Dermis microvascular lymphatic vessel endothelial cell (primary cell): ENCODE measurements at regions not wholly inside any gene's neighbourhood (a gene's known extent, or its start where the extent isn't known, plus 50 kb on each side); places are given as distances from the start of the nearest gene placed in this dataset.

Source experiments
- DNase-seq, 2 donors: peaks; one replicate each; pipeline versions ENCODE4 v3.0.0 to v3.0.0-alpha.2; 2010; ENCODE audit warnings: low read depth in 2 of 2

DNA sequence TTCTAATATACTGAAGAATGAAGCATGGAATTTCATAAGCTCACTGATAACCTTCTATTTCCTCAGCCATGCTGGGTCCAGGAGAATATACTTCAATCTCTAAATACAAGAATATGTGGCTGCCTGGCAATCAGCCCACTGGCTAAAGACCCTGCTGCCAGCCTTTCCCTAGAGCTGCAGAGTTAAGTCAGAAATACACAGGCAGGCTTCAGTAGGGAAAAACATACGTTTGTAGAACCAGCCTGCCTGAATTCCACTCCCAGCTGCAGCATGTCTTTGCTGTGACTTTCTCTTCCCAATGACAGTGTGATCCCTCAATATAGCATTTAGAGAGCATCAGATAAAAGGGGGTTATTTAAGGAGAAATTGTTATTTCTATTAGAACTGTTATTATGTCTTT is 289.1 kb downstream of the PCDH19 start:
- DNase-seq, result no peak

DNA sequence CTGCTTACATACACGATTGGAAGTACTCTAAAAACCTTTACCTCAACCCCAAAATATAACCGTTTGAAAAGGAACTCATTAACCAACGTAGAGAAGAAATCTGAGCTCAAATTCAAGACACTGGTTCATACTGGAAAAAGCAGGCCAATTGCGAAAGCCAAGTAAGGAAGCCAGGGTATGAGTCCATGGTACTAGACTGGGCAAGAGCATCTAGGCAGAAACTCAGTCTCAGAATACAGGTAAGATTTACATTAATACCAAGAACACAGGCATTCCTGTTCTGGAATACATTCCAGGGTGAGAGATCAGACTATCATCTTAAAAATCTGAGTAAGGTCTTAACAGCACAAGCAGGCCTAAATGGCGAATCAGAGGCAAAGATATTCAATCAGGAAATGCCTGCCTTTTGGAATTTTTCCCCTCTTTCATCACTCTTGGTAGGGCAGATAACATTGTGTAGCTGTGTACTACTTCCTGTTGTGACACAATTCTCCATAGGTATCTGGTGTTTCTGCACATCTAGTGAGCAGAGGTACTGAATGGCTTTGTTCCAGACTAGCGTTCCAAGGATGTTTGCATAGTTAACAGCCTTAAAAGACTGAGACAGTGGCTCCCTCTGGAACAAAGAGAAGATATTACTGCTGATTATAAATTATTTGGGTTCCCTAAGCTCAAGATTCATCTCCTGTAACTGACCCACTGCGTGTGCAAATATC is 311.3 kb downstream of the PCDH19 start:
- DNase-seq, result peak in 1 of 2 donors; percentile 15

DNA sequence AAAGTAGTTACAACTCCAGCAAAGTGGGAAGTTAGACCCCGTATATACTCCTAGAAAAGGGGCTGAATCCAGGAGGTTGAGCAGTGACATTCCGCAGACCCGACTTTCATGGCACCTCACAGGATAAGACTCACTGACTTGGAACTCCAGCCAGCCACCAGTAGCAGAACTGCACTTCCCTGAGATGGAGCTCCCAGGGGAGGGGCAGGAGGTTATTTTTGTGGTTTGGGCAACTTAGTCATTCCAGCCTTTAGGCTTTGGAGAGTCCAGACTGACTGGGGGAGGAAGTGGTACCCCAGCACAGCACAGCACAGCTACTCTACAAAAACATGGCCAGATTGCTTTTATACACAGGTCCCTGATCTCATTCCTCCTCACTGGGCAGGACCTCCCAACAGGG is 319.1 kb downstream of the PCDH19 start:
- DNase-seq, result no peak

DNA sequence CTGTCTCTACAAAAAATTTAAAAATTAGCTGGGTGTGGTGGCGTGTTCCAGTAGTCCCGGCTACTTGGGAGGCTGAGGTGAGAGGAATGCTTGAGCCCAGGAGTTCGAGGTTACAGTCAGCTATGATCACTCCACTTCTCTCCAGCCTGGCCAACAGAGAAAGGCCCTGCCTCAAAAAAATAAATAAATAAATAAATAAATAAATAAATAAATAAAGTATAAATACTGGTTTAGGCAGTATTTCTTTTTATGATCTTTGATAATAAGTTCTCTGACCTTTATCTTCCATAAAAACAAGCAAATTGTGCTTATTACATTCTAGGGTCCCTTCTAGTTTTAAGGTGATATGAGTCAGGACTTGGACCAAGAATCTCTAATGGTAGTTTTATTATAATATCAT is 320.3 kb downstream of the PCDH19 start:
- no peak for DNase-seq

DNA sequence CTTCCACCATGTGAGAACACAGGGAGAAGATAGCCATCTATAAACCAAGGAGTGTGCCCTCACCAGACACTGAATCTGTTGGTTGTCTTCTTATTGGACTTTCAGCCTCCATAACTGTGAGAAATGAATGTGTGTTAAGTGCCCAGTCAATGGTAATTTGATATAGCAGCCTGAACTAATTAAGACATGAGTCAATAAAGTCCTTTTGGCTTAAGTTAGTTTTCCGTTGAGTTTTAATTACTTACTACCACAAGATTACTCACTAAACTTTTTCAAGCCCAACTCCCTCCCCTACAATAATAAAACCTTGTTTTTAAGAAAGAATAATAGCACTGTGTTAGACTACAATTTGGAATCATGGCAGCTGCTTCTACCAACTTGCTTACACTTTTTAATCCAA is 324.2 kb downstream of the PCDH19 start:
- DNase-seq, result no peak

DNA sequence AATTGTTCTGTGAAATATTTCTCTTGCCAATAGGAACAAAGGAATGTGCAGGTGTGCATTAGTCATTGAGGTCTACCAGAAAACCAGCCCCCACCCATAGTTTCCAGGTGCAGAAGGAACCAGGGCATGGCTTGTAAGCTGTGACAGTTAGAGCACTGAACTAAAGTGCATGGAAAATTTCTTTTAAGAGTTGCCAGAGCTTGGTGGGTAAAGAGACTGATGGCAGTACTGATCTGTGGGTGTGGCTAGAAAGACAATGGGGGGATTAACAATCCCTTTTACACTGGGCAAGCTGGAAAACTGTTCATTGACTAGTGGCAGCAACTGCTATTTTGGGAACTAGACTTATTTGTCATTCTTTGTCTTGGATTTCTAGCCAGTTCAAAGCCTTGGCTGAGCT is 326.9 kb downstream of the PCDH19 start:
- no peak for DNase-seq

DNA sequence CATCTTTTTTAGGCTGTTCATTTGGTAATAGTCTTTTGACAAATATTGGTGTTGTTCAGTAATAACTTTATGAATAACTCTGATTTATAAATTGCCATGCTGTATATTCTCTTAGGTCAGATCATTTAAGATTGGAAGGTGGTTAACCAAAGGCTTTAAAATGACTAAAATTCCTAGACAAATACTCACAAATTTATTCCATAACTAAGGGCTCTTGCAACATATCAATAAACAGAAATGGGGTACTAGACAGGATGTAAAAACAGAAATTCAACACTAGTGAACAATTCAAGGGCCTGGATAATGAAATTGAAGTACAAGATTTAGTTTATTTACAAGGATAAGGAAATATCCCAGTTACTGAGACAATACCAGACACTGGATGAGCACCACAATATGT is 328.6 kb downstream of the PCDH19 start:
- DNase-seq, result no peak

DNA sequence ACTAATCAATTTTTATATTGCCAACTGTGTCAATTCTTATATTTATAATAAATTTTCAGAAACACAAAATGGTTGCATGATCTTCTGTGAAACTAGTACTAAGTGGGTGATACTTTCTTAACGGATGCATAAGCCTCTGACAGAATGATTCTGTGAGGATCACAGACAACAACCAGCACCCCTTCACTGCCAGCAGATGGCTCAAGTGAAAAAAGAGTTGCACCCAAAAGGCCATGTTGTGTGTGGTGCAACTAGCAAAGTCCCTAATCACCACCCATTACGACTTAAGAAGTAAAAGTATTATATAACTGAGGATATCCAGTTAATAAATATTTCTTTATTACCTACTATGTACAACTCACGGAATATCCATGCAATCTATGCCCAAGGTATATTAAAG is 334.0 kb downstream of the PCDH19 start:
- no peak for DNase-seq

DNA sequence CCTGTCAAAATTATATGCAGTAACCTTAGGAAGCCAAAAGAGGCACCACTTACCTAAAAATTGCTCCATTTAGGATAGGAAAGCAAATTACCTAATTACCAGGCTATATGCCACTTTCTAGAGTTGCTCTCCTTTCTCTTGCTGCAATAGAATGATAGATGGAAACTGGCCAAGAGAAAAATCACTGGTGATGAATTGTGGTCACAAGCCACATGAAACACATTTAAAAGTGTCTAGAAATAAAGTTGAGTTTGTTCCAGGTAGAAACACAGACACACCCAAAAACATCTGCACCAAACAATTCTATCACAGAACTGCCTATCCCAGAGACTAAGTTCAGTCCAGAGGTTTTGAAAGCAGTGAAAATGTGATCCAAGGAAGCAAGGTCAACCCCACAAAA is 337.7 kb downstream of the PCDH19 start:
- no peak for DNase-seq

DNA sequence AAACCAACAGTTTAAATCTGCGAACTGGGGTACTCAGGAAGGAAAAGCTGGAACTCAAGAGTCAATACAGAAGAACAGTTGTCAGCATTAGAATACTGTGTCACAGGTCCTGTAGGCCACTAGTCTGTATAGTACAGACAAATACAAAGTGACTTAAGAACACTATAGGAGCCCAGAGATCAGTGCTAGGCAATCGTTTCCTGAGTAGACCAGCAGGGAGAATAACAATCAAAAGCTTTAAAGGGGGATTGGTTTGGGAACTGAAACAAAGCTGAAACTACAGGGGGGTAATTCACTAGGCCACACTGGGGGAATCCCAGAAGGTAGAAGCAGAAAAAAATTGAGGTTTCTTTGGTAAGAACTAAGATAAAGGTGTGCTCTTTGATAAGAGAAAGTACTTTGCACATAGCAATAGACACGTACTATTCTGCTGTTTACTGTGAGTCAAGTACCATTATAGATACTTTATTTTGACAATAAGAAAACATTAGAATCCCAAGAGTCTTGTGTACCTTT is 339.7 kb downstream of the PCDH19 start:
- DNase-seq, result no peak

DNA sequence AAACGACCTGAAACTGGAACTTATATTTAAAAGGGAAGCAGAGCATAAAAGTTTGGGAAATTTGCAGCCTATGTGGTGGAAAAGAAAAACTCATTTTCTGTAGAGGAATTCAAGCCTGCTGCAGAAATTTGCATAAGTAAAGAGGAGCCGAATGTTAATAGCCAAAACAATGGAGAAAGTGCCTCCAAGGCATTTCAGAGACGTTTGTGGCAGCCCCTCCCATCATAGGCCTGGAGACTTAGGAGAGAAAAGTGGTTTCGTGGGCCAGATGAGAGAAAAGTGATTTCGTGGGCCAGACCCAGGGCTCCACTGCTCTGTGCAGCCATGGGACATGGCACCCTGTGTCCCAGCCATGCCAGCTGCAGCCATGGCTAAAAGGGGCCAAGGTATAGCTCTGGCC is 361.9 kb downstream of the PCDH19 start:
- no peak for DNase-seq
